T-cell (primary cell): ENCODE measurements at regions not wholly inside any gene's neighbourhood (a gene's known extent, or its start where the extent isn't known, plus 50 kb on each side); places are given as distances from the start of the nearest gene placed in this dataset.

Experiments used
- ATAC-seq, 4 experiments: fragments of 200-7000 bp in 3 of 4; fragments of 150-1000 bp in 1 of 4; cut with Tn5 transposase; replicated peaks in 1 of 4; 1 replicate in 3 of 4; 2 replicates in 1 of 4; pipeline ENCODE4 v1.10.0; 2021; ENCODE audit warnings: moderate library complexity in 3 of 4, mild to moderate bottlenecking in 2 of 4, moderate number of reproducible peaks in 1 of 4
- CTCF ChIA-PET, 2 donors: fragments of 300-600 bp; sonication (Branson Sonifier 250); formaldehyde crosslinking; loops; one replicate each; lab custom pipeline; 2022; ENCODE audit warnings: antibody characterized with exemption in 2 of 2; lab: Charles Lee
- POLR2A ChIA-PET, 2 donors: fragments of 300-600 bp; sonication (Branson Sonifier 250); formaldehyde crosslinking; loops; one replicate each; lab custom pipeline; 2022; ENCODE audit warnings: antibody characterized with exemption in 2 of 2; lab: Charles Lee
- DNase-seq, 35 experiments: peaks; one replicate each; pipeline versions ENCODE4 v3.0.0 to v3.0.0-alpha.2; 2013 to 2023
- H3K27ac ChIP-seq: one replicate; pipeline ENCODE4 v1.5.1; 2013; ENCODE audit warnings: low read length
- H3K27me3 ChIP-seq, 2 experiments: replicated peaks in 1 of 2; 1 replicate in 1 of 2; 2 replicates in 1 of 2; pipeline versions ENCODE4 v1.6.1 to v1.7.0; 2013; ENCODE audit warnings: low read length in 1 of 2, mixed read lengths in 1 of 2; ENCODE audit not compliant: control insufficient read depth in 2 of 2, insufficient read depth in 2 of 2; ENCODE audit errors: extremely low read depth in 1 of 2
- H3K36me3 ChIP-seq, 2 donors: 1 replicate in 1 of 2; 2 replicates in 1 of 2; pipeline versions ENCODE4 v1.6.1 to v1.7.0; 2013; ENCODE audit warnings: low read length in 1 of 2; ENCODE audit not compliant: control insufficient read depth in 2 of 2, insufficient read depth in 1 of 2; ENCODE audit errors: extremely low read depth in 1 of 2
- H3K4me1 ChIP-seq, 2 experiments: 1 replicate in 1 of 2; 2 replicates in 1 of 2; pipeline versions ENCODE4 v1.6.1 to v1.7.0; 2013; ENCODE audit warnings: low read length in 2 of 2, mixed read lengths in 1 of 2; ENCODE audit not compliant: insufficient read depth in 2 of 2, control insufficient read depth in 1 of 2; ENCODE audit errors: extremely low read depth in 1 of 2
- H3K4me3 ChIP-seq, 2 donors: 1 replicate in 1 of 2; 2 replicates in 1 of 2; pipeline versions ENCODE4 v1.5.1 to v1.7.0; 2013; ENCODE audit warnings: mild to moderate bottlenecking in 2 of 2, low read length in 1 of 2, moderate library complexity in 1 of 2; ENCODE audit not compliant: control insufficient read depth in 1 of 2; ENCODE audit errors: extremely low read depth in 1 of 2
- H3K9me3 ChIP-seq: 2 replicates; pipeline ENCODE4 v1.7.0; 2013
- H3K27ac Mint-ChIP-seq, 2 donors: one replicate each; pipeline ENCODE4 v1.8.0; 2020 to 2021; ENCODE audit warnings: mild to moderate bottlenecking in 2 of 2, mixed read lengths in 2 of 2
- H3K27me3 Mint-ChIP-seq, 2 donors: one replicate each; pipeline ENCODE4 v1.8.0; 2021 to 2022; ENCODE audit warnings: mixed read lengths in 2 of 2
- H3K36me3 Mint-ChIP-seq: one replicate; pipeline ENCODE4 v1.8.0; 2021; ENCODE audit warnings: mixed read lengths
- H3K4me1 Mint-ChIP-seq, 3 donors: one replicate each; pipeline ENCODE4 v1.8.0; 2020 to 2022; ENCODE audit warnings: mixed read lengths in 3 of 3, mild to moderate bottlenecking in 1 of 3
- H3K4me3 Mint-ChIP-seq, 3 donors: one replicate each; pipeline ENCODE4 v1.8.0; 2020 to 2022; ENCODE audit warnings: mild to moderate bottlenecking in 3 of 3, mixed read lengths in 3 of 3, moderate library complexity in 3 of 3
- H3K9me3 Mint-ChIP-seq, 3 donors: one replicate each; pipeline ENCODE4 v1.8.0; 2020 to 2022; ENCODE audit warnings: mixed read lengths in 3 of 3
- WGBS: methylation state at CpG from one replicate; pipeline ENCODE4 v1.1.5; 2013; ENCODE audit warnings: missing lambda C conversion rate; ENCODE audit not compliant: insufficient coverage; 5-methylcytosine and 5-hydroxymethylcytosine counted together

DNA sequence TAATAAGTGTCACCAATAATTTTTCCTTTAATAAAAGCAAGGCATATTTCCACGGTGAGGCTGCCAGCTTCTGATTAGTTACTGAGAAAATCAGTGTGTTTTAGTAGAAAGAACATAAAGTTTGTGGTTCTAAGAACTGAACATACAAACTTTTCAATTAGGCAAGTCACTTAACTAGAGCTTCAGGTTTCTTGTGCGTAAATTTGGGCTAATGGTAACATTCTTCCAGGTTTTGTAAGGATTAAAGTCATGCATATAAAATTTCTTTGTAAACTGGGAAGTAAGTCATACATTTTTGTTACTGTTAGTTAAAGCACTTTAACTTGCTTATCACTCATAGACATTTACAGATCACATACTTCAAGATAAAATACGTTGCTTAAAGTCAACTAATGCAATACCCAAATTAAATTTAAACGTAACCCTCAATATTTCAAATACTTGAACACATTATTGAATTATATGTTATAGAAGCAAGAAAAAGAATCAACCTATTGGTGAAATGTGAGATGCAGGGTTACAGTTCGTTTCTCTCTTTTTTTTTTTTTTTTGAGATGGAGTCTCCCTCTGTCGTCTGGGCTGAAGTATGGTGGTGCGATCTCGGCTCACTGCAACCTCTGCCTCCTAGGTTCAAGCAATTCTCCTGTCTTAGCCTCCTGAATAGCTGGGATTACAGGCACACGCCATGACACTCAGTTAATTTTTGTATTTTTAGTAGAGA is 327.3 kb upstream of the NOX3 start:
- Histone ChIP-seq H3K27ac (no peak overlapping the region), H3K36me3 (no peaks in the 10 kb centered on the region), H3K27me3 (no peaks in the 10 kb centered on the region), H3K9me3 (no peaks in the 10 kb centered on the region), H3K4me3 (no peak overlapping the region), H3K4me1 (no peaks in the 10 kb centered on the region)
- Mint-ChIP-seq H3K4me1 (no peaks in the 10 kb centered on the region), H3K27ac (no peak overlapping the region), H3K4me3 (no peak overlapping the region), H3K36me3 (no peaks in the 10 kb centered on the region), H3K9me3 (peaks cover 0 to 8% (median 2%) of the 10 kb centered on the region in 3 donors), H3K27me3 (no peaks in the 10 kb centered on the region)
- CTCF ChIA-PET, result no interaction called here
- no CpG with 5 or more reads among the region's 9 CpGs for WGBS
- DNase-seq (no peak), ATAC-seq (no peak)
- POLR2A ChIA-PET, result interaction anchor here in 1 of 2 donors (0.7 kb wide), 1 partner anchor 96 kb away, joined by 3 read pairs; no protein-coding TSS in a partner anchor

DNA sequence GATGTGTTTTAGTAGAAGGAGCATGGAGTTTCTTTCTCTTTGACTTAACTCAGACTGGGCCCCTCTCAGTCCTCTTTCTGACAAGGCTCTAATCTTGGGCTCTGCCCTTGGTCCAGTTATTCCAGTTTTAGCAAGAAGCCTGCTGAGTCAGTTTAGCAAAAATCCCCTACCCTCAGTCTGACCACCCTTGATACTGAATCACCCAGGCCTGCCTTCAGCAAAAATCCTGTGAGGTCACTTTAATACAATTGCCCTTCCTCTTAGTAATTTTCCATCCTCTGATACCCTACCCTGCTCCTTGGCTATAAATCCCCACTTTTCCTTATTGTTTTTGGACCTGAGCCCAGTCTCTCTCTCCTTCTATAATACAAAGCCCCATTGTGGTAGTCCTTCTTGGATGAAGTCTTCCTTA is 326.7 kb upstream of the NOX3 start:
- H3K4me3 Mint-ChIP-seq, result no peak overlapping the region
- ChIA-PET CTCF (no interaction called here), POLR2A (interaction anchor here in 1 of 2 donors (0.7 kb wide), 1 partner anchor 96 kb away, joined by 3 read pairs; no protein-coding TSS in a partner anchor)
- H3K27ac ChIP-seq, result no peak overlapping the region
- no peaks in the 10 kb centered on the region for H3K27me3 Mint-ChIP-seq
- ATAC-seq (no peak), DNase-seq (no peak)
- no peak overlapping the region for H3K27ac Mint-ChIP-seq
- H3K36me3 ChIP-seq, result no peaks in the 10 kb centered on the region
- H3K9me3 ChIP-seq, result no peaks in the 10 kb centered on the region
- H3K4me1 ChIP-seq, result no peaks in the 10 kb centered on the region
- no peaks in the 10 kb centered on the region for H3K27me3 ChIP-seq
- peaks cover 0 to 6% (median 2%) of the 10 kb centered on the region in 3 donors for H3K9me3 Mint-ChIP-seq
- no peak overlapping the region for H3K4me3 ChIP-seq
- no peaks in the 10 kb centered on the region for H3K4me1 Mint-ChIP-seq
- no peaks in the 10 kb centered on the region for H3K36me3 Mint-ChIP-seq

DNA sequence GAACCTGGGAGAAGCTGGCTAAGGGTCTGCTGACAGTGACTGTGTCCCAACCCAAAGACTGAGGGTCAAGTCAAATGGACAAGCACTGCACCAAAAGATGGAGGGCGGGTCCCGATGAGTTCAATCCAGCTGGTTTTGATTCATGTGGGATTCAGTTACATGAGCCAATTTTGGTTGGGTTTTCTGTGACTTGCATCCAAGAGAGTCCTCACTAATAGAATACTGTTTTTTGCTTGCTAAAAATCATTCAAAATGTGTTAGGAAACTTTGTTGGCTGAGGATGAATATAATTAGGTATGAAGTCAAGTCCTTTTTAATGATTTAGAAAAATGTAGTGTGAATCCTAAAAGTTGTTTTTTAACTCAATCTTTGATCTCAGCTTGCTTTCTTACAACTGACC is 323.8 kb upstream of the NOX3 start:
- DNase-seq, result no peak
- H3K4me3 ChIP-seq, result no peak overlapping the region
- no peaks in the 10 kb centered on the region for H3K27me3 ChIP-seq
- H3K4me3 Mint-ChIP-seq, result no peak overlapping the region
- ChIA-PET POLR2A (no interaction called here), CTCF (no interaction called here)
- no peak overlapping the region for H3K27ac ChIP-seq
- no peaks in the 10 kb centered on the region for H3K9me3 ChIP-seq
- H3K9me3 Mint-ChIP-seq, result peaks cover 0 to 1% (median under 1%) of the 10 kb centered on the region in 3 donors
- no peak overlapping the region for H3K27ac Mint-ChIP-seq
- no peaks in the 10 kb centered on the region for H3K36me3 ChIP-seq
- H3K36me3 Mint-ChIP-seq, result no peaks in the 10 kb centered on the region
- peaks cover 0 to 2% of the 10 kb centered on the region in 2 donors for H3K27me3 Mint-ChIP-seq
- no peak for ATAC-seq
- no CpG with 5 or more reads among the region's 2 CpGs for WGBS
- no peaks in the 10 kb centered on the region for H3K4me1 Mint-ChIP-seq
- H3K4me1 ChIP-seq, result no peaks in the 10 kb centered on the region

DNA sequence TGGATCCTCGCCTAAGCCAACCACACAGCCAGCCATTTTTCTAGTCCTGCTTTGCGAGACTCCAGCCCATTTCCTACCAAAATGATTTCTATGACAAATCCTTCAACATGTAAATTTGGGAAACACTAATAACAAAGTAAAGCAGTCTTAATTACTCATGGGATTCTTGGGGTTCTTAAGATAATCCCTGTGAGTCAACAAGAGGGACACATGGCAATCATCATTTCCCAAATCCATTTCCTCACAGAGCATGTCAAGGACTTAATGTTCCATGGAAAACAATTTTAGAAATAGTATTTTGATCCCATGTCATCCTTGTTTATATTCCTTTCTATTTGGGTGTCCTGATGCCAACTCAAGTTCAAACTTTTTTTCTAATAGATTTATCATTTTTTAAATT is 322.7 kb upstream of the NOX3 start:
- Mint-ChIP-seq H3K36me3 (no peaks in the 10 kb centered on the region), H3K4me1 (no peaks in the 10 kb centered on the region), H3K4me3 (no peak overlapping the region), H3K27ac (no peak overlapping the region), H3K9me3 (peaks cover 0 to 10% (median 9%) of the 10 kb centered on the region in 3 donors), H3K27me3 (peaks cover 2 to 4% of the 10 kb centered on the region in 2 donors)
- Histone ChIP-seq H3K27ac (no peak overlapping the region), H3K36me3 (no peaks in the 10 kb centered on the region), H3K4me1 (no peaks in the 10 kb centered on the region), H3K9me3 (no peaks in the 10 kb centered on the region), H3K27me3 (no peaks in the 10 kb centered on the region), H3K4me3 (no peak overlapping the region)
- ATAC-seq, result no peak
- WGBS, result no CpG with 5 or more reads among the region's 2 CpGs
- ChIA-PET CTCF (no interaction called here), POLR2A (no interaction called here)
- DNase-seq, result no peak

DNA sequence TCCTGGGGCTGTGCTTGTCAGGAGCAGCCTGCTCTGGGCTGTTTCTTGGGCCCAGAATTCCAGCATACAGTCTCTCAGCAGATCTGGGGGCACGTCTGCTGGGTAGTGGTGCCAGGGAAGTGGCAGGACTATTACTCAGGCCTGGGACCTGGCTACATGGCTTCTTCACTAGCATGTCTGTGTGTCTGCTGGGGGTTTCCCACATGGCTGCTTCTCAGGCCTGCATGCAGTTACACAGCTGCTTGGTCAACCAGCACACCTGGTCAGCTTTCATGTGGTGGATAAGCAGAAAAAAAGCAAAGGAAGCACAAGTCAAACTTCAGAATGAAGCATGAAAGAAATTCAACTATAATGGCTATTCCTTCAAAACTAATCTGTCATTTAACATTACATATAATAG is 316.2 kb upstream of the NOX3 start:
- Mint-ChIP-seq H3K4me1 (no peaks in the 10 kb centered on the region), H3K9me3 (peaks cover 15 to 34% (median 17%) of the 10 kb centered on the region in 3 donors), H3K36me3 (no peaks in the 10 kb centered on the region), H3K27me3 (peaks cover 2 to 7% of the 10 kb centered on the region in 2 donors), H3K27ac (no peak overlapping the region), H3K4me3 (no peak overlapping the region)
- CTCF ChIA-PET, result interaction anchor here in 1 of 2 donors (0.6 kb wide), 1 partner anchor 331 kb away, joined by 3 read pairs; no protein-coding TSS in a partner anchor
- Histone ChIP-seq H3K4me3 (no peak overlapping the region), H3K27me3 (peaks cover 0 to 3% of the 10 kb centered on the region in 2 experiments), H3K36me3 (no peaks in the 10 kb centered on the region), H3K9me3 (no peaks in the 10 kb centered on the region), H3K4me1 (no peaks in the 10 kb centered on the region), H3K27ac (no peak overlapping the region)
- ATAC-seq (no peak), DNase-seq (no peak)
- POLR2A ChIA-PET, result no interaction called here
- WGBS, result 100% methylated on average over 1 of the region's 1 CpG

DNA sequence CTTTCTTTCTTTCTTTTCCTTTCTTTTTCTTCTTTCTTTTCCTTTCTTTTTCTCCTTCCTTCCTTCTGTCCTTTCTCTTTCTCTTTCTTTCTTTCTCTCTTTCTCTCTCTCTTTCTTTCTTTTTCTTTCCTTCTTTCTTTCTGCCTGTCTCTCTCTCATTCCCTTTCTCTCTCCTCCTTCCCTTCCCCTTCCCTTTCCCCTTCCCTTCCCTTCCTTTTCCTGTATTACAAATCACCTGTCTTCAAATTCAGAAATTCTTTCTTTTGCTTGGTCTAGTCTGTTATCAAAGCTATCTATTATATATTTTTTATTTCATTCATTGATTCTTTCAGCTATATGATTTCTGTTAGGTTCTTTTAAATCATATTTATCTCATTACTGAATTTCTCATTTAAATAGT is 315.2 kb upstream of the NOX3 start:
- POLR2A ChIA-PET, result no interaction called here
- Histone ChIP-seq H3K36me3 (no peaks in the 10 kb centered on the region), H3K27me3 (peaks cover 0 to 3% of the 10 kb centered on the region in 2 experiments), H3K4me1 (no peaks in the 10 kb centered on the region), H3K27ac (no peak overlapping the region), H3K9me3 (no peaks in the 10 kb centered on the region), H3K4me3 (no peak overlapping the region)
- CTCF ChIA-PET, result no interaction called here
- H3K36me3 Mint-ChIP-seq, result no peaks in the 10 kb centered on the region
- H3K27ac Mint-ChIP-seq, result no peak overlapping the region
- DNase-seq (no peak), ATAC-seq (no peak)
- peaks cover 15 to 34% (median 17%) of the 10 kb centered on the region in 3 donors for H3K9me3 Mint-ChIP-seq
- H3K4me1 Mint-ChIP-seq, result no peaks in the 10 kb centered on the region
- H3K4me3 Mint-ChIP-seq, result no peak overlapping the region
- peaks cover 2 to 7% of the 10 kb centered on the region in 2 donors for H3K27me3 Mint-ChIP-seq
